CD4-positive, alpha-beta T cell treated with Interleukin-15 for 1 hour (primary cell): ENCODE measurements at regions not wholly inside any gene's neighbourhood (a gene's known extent, or its start where the extent isn't known, plus 50 kb on each side); places are given as distances from the start of the nearest gene placed in this dataset.

Experiments used
- DNase-seq: peaks from one replicate; pipeline ENCODE4 v3.0.0-alpha.2; 2020

GRCh38 chr3:59698091-59698490, 648.3 kb upstream of the CFAP20DC start:
- DNase-seq, result no peak

DNA sequence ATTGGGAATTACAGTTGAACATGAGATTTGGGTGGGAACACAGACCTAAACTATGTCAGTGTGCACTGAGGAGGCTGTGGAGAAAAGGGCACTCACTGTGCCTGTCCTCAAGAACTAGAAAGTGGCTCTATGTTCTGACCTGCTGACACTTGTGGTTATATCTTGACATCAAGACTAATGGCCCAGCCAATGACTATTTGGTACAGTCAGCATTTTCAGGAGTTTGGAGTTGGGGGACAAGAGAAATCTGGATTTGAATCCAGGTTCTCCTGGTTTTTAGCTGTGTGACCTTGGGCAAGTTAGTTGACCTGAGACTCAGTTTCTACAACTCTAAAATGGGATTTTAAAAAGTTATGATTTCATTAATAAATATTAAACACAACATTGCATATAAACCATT, 647.0 kb upstream of the CFAP20DC start:
- no peak for DNase-seq

- no peak for DNase-seq
These were observed 646.0 kb upstream of the CFAP20DC start for GRCh38 chr3:59695860-59696259.

DNA sequence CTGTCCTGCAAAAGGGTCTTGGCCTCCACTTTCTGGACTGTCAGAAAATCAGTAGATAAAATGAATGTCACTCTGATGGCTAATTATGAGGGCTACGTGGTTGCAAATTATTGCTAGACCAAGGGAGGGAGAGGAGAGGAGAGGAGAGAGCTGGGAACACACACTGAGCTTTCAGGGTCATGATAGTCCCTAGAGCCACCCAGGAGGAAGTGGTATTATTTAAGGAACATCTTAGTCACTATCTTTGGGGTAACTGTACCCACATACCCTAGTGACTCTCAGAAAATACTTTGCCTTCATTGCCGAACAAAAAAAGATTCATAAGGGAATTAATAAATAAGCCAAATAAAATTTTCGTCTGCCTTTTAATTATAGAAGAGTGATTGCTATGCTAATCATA, 642.3 kb upstream of the CFAP20DC start:
- DNase-seq, result no peak

GRCh38 chr3:59690886-59691285, 641.1 kb upstream of the CFAP20DC start:
- DNase-seq, result no peak

- no peak for DNase-seq
These were observed 638.8 kb upstream of the CFAP20DC start for GRCh38 chr3:59688636-59689035.

DNA sequence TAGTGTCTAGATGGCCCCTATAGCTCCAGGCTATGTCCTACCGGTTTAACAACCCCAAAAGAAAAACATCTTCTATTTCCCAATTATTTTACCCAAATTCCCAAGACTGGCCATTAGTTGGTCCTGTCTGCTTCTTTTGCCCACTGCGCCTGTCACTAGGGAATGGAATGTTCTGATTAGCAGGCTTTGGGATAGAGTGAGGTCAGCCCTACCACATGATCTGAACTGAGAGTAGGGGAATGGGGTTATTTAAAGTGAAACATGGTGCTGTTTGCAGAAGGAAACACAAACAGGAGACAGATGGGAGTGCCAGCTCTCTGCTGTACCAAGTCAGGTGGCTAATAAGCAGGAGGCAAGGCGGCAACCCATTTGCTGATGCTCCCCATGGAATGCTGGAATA, 635.6 kb upstream of the CFAP20DC start:
- no peak for DNase-seq

DNA sequence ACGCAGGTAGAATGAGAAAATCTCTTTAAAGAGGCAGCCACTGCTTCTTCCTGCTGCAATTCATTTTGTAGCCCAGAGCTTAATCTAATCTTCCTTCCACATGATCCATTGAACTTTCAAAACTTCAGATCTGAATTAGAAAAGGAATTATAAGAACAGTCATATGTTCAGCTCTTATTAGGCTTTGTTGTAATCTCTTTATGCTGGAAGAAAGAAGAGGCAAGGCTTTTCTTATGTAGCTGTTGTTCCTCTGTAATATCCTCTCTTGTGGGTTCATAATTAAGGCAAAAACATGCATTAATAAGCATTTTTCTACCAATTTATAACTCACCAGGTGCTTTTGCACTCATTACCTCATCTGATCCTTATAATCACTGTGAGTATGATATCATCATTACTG, 634.9 kb upstream of the CFAP20DC start:
- DNase-seq, result no peak

DNA sequence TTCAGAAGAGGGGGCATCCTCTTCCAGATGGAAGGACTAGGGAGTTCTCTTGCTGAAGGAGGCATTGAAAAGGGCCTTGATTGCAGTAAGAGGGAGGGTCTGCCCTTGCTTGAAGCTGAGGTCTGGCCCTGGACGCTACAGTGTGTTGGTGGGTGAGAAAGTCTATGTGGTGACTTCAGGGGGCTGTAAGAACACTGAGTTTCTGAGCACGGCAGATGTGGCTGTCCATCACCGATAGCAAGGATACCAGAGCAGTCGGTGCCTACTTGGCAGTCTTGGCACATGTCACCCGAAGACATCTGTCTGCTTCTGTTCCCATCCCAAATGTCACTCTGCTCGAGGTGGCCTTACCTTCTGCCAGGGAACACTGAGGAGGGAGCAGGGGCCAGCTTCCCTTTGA, 631.1 kb upstream of the CFAP20DC start:
- DNase-seq, result no peak

- no peak for DNase-seq
These were observed 628.2 kb upstream of the CFAP20DC start for GRCh38 chr3:59677747-59678702.

GRCh38 chr3:59675495-59675894, 625.7 kb upstream of the CFAP20DC start:
- DNase-seq, result no peak

- no peak for DNase-seq
These were observed 613.4 kb upstream of the CFAP20DC start for GRCh38 chr3:59663076-59663850.

GRCh38 chr3:59660852-59661625, 611.2 kb upstream of the CFAP20DC start:
- no peak for DNase-seq

- no peak for DNase-seq
These were observed 610.6 kb upstream of the CFAP20DC start for GRCh38 chr3:59660376-59660775.

- DNase-seq, result no peak
These were observed 609.9 kb upstream of the CFAP20DC start for GRCh38 chr3:59659755-59660154.

DNA sequence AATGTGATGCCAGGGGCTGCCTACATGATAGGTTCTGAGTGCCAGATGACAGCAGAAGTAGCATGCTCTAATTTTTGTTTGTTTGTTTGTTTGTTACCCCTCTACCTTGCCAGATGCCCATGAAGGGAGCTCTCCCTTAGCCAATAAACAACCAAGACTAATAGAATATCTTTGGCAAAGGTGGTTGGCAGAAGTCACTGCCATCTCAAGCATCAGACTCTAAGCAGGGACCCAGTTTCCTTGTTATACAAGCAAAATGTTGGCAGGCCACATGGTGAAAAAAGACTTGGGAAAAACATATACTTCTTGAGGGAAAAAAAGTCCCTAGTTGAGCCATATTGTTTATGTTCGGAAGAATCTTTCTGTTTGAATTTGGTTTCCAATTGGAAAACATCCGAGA, 609.0 kb upstream of the CFAP20DC start:
- no peak for DNase-seq

- DNase-seq, result no peak
These were observed 608.4 kb upstream of the CFAP20DC start for GRCh38 chr3:59658274-59658673.

DNA sequence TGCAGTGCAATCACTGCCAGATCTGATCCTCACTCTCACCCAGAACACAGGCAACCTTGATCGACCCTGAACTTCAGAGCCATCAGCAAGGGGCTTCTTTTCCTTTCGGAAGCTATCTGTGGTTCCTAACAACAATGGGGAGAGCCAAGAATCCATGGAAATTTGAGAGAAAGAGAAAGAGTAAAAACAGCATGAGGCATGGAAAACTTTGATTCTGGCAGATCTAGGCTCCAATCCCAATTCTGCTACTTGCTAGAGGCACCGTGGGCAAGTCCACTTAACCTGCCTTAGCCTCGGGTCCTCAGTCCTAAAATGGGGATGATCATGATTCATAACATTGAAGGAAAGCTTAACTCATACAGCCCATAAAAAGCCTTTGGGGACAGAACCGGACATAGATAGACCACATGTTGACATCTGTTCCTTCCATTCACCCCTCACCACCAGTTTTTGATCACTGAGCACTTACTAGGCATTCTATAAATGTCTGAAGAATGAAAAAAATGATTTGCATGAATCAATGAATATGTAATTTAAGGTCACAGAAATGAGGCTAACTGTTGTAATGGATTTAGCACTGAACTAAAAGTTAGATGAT, 605.7 kb upstream of the CFAP20DC start:
- DNase-seq, result no peak

DNA sequence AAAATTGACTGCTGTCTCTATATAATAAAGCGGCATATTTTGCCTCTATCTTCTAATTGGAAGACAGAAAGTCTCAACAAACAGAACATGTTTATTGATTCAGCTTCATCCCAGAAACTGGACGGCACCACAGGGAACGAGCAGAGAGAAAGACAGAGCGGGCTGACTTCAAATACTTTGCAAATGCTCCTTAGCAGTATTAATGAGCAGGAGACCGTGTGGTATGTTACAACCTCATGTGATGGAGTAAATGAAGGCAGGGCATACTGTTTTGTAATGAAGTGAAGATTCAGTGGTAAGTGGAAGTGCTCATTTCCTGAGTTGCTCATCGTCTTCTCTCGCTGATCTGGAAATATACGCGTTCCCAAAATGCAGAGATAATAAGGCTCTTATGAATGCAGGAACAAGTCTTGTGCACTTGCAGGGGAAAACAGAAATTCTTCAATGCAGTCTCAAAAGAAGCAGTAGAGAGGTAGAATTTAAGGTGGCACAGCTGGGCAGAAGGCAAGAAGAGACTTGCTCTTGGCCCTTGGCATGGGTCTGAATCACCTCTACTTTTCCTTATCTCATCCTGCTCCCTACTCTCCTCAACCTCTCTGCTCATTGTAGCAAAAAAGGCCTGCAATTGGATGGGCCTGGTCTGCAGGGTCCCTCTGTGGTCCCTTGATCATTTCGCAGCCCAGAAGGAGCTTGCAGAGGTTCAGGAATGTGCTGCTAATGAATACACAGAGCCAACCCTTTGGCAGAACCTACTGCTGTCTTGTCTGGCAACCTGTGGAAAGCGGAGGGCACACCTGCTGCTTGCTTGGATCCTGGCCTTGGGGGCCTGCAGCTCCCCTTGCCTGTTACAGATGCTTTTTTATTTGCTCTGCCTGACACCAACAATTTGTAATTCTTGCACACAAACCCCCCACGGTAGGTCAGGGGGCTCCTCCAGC, 604.9 kb upstream of the CFAP20DC start:
- DNase-seq, result no peak

- DNase-seq, result no peak
These were observed 604.3 kb upstream of the CFAP20DC start for GRCh38 chr3:59654123-59654479.

DNA sequence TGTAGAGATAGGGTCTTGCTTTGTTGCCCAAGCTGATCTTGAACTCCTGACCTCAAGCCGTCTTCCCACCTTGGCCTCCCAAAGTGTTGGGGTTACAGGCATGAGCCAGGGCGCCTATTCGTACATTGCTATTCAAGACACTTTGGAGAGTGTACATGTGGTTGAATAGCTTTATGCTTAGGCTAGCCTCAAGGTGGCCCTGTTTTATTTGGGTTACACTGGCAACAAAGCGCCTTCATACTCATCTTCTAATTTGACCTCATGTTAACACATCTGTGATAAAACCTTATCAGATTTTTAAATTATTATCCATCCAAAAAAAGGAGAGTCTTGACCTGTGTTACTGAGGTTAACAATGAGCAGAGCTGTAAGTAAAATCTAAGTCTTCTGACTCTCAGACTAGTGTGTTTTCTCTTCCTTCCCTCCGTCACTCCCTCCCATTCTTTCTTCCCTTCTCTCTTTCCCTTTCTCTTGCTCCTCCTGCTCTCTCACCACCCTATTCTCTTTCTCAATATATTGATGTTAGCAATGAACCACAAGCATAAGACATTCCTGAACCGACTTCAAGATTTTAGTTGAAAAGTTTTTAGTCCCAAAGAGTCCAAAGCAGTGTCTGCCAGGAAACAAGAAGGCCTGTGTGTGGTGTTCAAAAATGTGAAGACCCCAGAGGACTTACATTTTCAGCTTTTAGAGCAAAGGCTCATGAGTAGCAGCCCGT, 603.7 kb upstream of the CFAP20DC start:
- DNase-seq, result no peak
